Pancreas (tissue), 10 donors: ENCODE measurements at regions not wholly inside any gene's neighbourhood (a gene's known extent, or its start where the extent isn't known, plus 50 kb on each side); places are given as distances from the start of the nearest gene placed in this dataset.

Source experiments
- ATAC-seq, 4 donors: fragments of 200-7000 bp; cut with Tn5 transposase; one replicate each; pipeline versions ENCODE4 v1.8.0 to v1.9.1; 2020; ENCODE audit warnings: mild to moderate bottlenecking in 4 of 4, moderate library complexity in 4 of 4
- DNase-seq, 6 donors: peaks; one replicate each; pipeline ENCODE4 v3.0.0-alpha.2; 2020
- FAIRE-seq: peaks from 2 replicates; lab custom pipeline; 2012; peaks lifted over from hg19 to GRCh38; lab: Jason Lieb, UNC
- H3K27ac ChIP-seq, 4 donors: fragments of 200-600 bp; sonication (generic); 1 replicate in 3 of 4; 2 replicates in 1 of 4; pipeline versions ENCODE4 v1.5.0 to v1.8.0; 2020
- H3K27me3 ChIP-seq, 4 donors: fragments of 200-600 bp; one replicate each; pipeline ENCODE4 v1.8.0; 2021
- H3K36me3 ChIP-seq, 3 donors: fragments of 200-600 bp; sonication (generic) in 1 of 3; one replicate each; pipeline versions ENCODE4 v1.5.0 to v1.8.0; 2020 to 2021
- H3K4me1 ChIP-seq, 3 donors: fragments of 200-600 bp; one replicate each; pipeline ENCODE4 v1.8.0; 2021
- H3K4me3 ChIP-seq, 4 donors: fragments of 200-600 bp; sonication (generic) in 2 of 4; one replicate each; pipeline versions ENCODE4 v1.5.0 to v1.8.0; 2020 to 2021
- H3K9me3 ChIP-seq, 4 donors: fragments of 200-600 bp; one replicate each; pipeline ENCODE4 v1.8.0; 2021
- CTCF ChIP-seq, 4 donors: fragments of 200-600 bp; sonication (generic) in 3 of 4; IDR thresholded peaks; one replicate each; pipeline versions ENCODE4 v1.5.0 to v1.8.0; 2021; ENCODE audit warnings: antibody characterized with exemption in 4 of 4
- WGBS, 2 donors: extraction: QIAGEN DNeasy Blood & Tissue Kit; methylation state at CpG; one replicate each; pipeline ENCODE4 v1.1.7; 2013; 5-methylcytosine and 5-hydroxymethylcytosine counted together
- intact Hi-C, 3 donors: fragments of 100-400 bp; cut with DNase I; formaldehyde crosslinking; loops; one replicate each; pipeline versions ENCODE4 v1.11.1 to v1.14.2; 2022
- donor health status: healthy with polysubstance abuse.
- donor health status: DM: no; HTN: no; CAD: no; lungs with moderate emphysema.
- donor health status: DM: no; HTN: no; CAD: no.
- donor health status: control.
- donor health status: control.
- donor health status: Bipolar disorder and iron deficiency.
- donor health status: DM: yes; HTN: yes; CAD: no.
- donor health status: DM: no; HTN: no; CAD: no.
- donor health status: DM: no; HTN: no; CAD: no.
- donor health status: DM: yes; HTN: yes; CAD: no.

- ATAC-seq (peak; percentile 39 to 82 (median 64)), FAIRE-seq (no peak), DNase-seq (peak in 3 of 6 donors; percentile 57 to 70 (median 67))
- H3K4me3 ChIP-seq = no peak overlapping the region
- no peaks in the 10 kb centered on the region for H3K27me3 ChIP-seq
- WGBS, 2 donors = 54 to 60% methylated on average over 4 of the region's 4 CpGs
- peaks cover 14 to 35% (median 17%) of the 10 kb centered on the region in 3 donors for H3K4me1 ChIP-seq
- peak overlapping the region; percentile 23 to 84 (median 57) for H3K27ac ChIP-seq
- H3K36me3 ChIP-seq = no peaks in the 10 kb centered on the region
- H3K9me3 ChIP-seq = no peaks in the 10 kb centered on the region
- no peak for TF ChIP-seq CTCF (IDR thresholded peaks at IDR 0.05)
- intact Hi-C loops = no loop called here
These were observed 455.8 kb downstream of the MIAT start for GRCh38 chr22:27113211-27113635.

GRCh38 chr22:27113641-27114040, 456.3 kb downstream of the MIAT start:
- no peak for ATAC-seq
- no peak for DNase-seq
- H3K27ac ChIP-seq = peak overlapping the region in 3 of 4 donors; percentile 8 to 84 (median 83)
- H3K9me3 ChIP-seq = no peaks in the 10 kb centered on the region
- H3K36me3 ChIP-seq = no peaks in the 10 kb centered on the region
- no peak overlapping the region for H3K4me3 ChIP-seq
- intact Hi-C loops = no loop called here
- TF ChIP-seq CTCF (IDR thresholded peaks at IDR 0.05) = no peak
- H3K4me1 ChIP-seq = peaks cover 14 to 31% (median 17%) of the 10 kb centered on the region in 3 donors
- no peak for FAIRE-seq
- H3K27me3 ChIP-seq = no peaks in the 10 kb centered on the region

GRCh38 chr22:27114186-27114585, 456.8 kb downstream of the MIAT start:
- peak overlapping the region; percentile 8 to 84 (median 56) for H3K27ac ChIP-seq
- ATAC-seq (no peak), FAIRE-seq (no peak), DNase-seq (no peak)
- H3K27me3 ChIP-seq = no peaks in the 10 kb centered on the region
- H3K4me1 ChIP-seq = peaks cover 14 to 26% (median 17%) of the 10 kb centered on the region in 3 donors
- no peak overlapping the region for H3K4me3 ChIP-seq
- no peaks in the 10 kb centered on the region for H3K36me3 ChIP-seq
- no peaks in the 10 kb centered on the region for H3K9me3 ChIP-seq
- intact Hi-C loops = no loop called here
- WGBS, 2 donors = 95% methylated on average over 9 of the region's 9 CpGs
- no peak for TF ChIP-seq CTCF (IDR thresholded peaks at IDR 0.05)

GRCh38 chr22:27115410-27115809, 458.0 kb downstream of the MIAT start:
- 94 to 97% methylated on average over 2 of the region's 2 CpGs for WGBS, 2 donors
- no peak for FAIRE-seq

More at GRCh38 chr22:27115410-27115809, 458.0 kb downstream of the MIAT start:
- H3K4me3 ChIP-seq = no peak overlapping the region
- no peaks in the 10 kb centered on the region for H3K27me3 ChIP-seq
- peaks cover 14 to 21% (median 17%) of the 10 kb centered on the region in 3 donors for H3K4me1 ChIP-seq
- intact Hi-C loops = no loop called here
- H3K36me3 ChIP-seq = no peaks in the 10 kb centered on the region
- no peak for TF ChIP-seq CTCF (IDR thresholded peaks at IDR 0.05)
- peak overlapping the region; percentile 45 to 73 (median 54) for H3K27ac ChIP-seq
- H3K9me3 ChIP-seq = no peaks in the 10 kb centered on the region
- DNase-seq = no peak
- ATAC-seq = no peak
